IPS-18c (cell line): ENCODE measurements at regions not wholly inside any gene's neighbourhood (a gene's known extent, or its start where the extent isn't known, plus 50 kb on each side); places are given as distances from the start of the nearest gene placed in this dataset.

ENCODE experiments used
- H3K4me3 ChIP-seq: 2 replicates; pipeline ENCODE4 v1.7.0; 2013; ENCODE audit warnings: low read depth, mild to moderate bottlenecking, low read length, moderate library complexity; ENCODE audit not compliant: insufficient read depth
- H3K9me3 ChIP-seq: one replicate; pipeline ENCODE4 v1.6.1; 2013; ENCODE audit warnings: mild to moderate bottlenecking, low read length, moderate library complexity; ENCODE audit not compliant: control insufficient read depth, insufficient read depth

DNA sequence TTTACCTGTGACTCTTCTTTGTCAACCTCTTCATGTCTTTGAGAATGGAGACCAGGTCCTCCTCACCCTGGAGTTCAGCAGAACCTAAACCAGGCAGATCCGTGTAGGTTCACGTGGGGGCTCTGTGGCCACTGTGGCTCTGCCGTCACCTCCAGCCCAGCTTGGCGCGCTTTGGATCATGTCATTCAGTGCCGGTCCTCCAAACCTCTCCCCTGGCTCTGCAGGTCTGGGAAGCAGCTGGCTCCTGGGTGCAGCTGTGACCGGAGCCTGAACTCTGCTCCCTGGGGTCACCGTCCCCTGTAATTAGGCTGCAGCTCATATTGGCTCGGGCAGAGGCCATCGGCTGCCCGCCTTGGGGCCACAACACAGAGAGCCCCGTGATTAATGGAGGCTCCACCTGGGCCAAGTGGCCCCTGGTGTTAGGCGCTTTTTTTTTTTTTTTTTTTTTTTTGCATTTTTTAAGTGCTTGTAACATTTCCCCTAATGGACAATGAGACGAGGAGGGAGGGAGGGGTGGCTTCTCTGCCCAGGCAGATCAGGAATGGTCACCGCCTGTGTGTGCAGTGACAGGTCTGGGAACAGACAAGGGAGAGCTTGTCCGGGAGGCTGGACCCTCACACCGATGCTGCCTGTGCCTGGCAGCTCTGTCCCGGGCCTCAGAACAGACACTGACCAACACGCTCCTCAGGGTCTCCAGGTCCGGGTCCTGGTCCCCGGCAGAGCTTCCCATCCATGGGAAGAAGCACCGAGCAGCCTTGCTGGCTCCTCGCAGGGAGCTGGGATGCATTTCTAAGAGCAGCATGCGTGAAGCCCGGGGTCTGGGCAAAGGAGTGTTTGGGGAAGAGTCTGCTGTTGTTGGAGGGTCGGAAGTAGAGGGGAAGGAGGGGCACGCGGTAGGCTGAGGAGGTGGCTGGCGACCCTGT, 247.9 kb downstream of the SEC14L1 start:
- no peak overlapping the region for H3K4me3 ChIP-seq
- no peaks in the 10 kb centered on the region for H3K9me3 ChIP-seq

DNA sequence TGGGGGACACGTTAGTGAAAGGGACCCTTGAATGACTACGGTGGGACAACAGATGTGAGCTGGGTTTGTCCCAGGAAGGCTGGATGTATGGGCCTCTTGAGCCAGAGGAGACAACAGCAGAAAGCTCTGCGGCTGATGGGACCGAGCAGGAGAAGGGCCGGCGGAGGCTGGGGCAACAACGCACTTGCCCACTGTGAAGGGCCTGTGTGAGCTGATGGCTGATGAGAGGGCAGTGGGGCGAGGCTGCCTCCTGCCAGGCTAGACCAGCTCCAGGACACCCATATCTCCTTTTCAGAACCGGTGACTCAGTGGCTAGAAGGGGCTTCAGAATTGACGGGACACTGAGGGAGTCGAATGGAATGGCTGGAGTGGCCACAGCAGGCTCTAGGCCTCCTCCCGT, 250.1 kb downstream of the SEC14L1 start:
- H3K9me3 ChIP-seq, result no peaks in the 10 kb centered on the region
- H3K4me3 ChIP-seq, result no peak overlapping the region

DNA sequence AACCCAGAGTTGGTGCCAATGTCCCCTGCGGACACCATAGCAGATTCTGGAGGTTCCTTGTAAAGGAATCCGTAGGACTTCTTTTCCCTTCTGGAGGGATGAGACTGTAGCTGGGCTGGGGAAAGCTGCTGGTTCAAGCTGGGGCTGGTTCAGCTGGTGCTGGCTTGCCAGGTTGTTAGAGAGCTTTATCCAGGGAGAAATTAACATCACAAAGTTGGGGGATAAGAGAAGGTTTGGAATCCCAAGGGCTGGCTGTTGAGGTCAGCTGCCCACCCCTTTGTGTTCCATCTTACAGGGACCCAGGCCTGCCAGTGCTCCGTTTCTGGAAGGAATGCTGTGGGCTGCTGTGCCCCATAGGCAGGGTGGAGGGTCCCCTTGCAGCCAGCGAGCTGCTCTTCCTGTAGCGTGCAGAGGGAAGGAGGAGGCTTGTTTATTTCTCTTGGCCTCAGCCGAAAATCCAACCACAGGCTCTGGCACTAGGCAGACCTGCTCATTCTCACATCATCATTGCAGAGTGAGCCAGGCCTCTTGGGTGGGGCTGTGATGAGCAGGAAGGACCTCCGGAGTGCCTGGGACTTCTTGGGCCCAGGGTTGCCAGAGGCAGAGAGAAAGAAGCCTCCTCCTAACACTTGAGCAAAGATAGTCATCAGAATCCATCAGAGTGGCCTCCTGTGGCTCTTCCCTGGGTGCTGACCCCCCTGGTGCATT, 251.1 kb downstream of the SEC14L1 start:
- H3K9me3 ChIP-seq, result no peaks in the 10 kb centered on the region
- peak overlapping the region; percentile 9; the same call in 1 of the 2 replicates for H3K4me3 ChIP-seq

DNA sequence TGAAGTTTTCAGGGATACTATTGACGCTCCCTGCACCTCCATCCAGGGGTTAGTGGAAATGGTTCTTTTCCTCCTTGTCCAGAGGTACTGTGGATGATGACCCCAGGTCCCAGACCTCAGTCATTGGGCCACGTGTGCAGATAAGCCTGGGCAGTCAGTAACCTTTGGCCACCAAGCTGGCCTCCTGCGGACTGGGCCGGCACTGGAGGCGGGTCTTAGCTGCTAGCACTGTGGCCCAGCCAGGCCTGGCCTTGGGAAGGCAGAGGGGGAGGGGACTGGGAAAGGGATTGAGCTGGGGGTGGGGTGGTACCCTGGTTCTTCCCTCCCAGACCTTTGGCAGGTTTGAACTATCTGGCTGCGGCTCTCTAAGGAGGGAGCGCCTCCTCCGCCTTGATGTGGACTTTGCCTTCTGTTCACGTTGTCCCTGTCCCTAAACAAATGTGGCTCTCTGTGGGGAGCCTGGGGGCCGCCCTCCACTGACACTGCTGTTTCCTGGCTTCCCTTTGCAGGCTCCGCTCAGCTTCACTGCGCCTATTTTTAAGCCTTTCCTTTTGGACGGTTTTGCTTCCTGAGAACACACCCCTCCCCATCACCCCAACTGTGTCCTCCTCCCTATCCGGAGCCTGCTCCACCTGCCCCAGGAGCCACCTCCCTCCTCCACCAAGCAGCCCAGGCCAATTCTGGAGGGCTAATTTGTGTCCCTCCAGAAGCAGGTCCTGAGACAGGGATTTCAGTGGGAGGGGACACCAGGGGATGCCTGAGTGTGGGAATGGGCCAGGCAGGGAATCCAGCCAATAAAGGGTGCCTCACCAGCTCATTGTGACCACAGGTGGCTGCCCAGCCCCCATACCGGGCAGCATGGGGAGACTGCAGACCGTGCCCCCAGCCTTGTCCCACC, 251.9 kb downstream of the SEC14L1 start:
- H3K4me3 ChIP-seq, result peak overlapping the region; percentile 24; the same call in 1 of the 2 replicates
- H3K9me3 ChIP-seq, result no peaks in the 10 kb centered on the region

DNA sequence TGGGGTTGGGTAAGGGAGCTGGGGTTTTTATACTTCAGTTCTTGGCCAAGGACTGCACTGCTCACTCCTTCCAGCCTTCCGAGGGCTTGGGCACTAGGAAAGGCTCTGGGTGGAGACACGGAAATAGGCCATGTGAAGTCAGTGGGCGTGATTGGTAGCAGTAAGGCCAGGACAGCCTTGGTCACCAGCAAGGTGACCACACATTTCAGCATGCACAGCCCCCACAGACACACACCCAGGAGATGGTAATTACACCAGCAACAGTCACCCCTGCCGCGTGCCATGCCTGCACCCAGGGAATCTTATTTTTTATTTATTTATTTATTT, 252.5 kb downstream of the SEC14L1 start:
- 0 out of 2 replicates have a peak overlapping the region, but pooled peaks have one; percentile 24 for H3K4me3 ChIP-seq
- no peaks in the 10 kb centered on the region for H3K9me3 ChIP-seq

DNA sequence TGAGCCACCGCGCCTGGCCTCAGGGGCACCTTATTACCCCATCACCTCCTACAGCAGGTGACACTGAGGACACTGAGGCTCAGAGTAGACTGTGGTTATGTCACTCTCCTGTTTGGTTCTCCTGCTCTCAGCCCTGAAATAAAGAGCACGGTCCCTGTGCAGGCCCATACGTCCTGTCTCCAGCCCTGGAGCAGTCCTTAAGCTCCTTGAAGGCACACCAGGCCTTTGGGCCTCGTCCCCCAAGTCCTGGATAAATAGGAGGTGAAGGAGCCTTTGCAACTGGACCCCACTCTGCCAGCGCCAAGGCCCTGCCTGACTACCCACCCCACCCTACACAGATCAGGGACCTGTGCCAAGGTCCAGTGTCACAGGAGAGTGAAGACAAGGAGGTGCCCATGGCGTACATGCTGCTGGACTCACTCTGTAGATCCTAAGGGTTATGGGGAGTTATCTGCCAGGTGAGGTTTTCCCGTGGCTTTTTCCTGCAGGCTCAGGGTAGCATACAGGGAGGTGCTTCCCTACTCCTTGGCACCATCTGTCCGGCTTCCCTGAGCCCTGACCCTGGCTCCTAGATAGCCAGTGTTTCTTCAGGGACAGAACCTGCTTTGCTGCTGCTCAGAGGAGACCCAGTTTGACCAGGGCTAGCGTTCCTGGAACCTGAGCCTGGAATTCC, 253.2 kb downstream of the SEC14L1 start:
- H3K4me3 ChIP-seq, result no peak overlapping the region
- no peaks in the 10 kb centered on the region for H3K9me3 ChIP-seq

DNA sequence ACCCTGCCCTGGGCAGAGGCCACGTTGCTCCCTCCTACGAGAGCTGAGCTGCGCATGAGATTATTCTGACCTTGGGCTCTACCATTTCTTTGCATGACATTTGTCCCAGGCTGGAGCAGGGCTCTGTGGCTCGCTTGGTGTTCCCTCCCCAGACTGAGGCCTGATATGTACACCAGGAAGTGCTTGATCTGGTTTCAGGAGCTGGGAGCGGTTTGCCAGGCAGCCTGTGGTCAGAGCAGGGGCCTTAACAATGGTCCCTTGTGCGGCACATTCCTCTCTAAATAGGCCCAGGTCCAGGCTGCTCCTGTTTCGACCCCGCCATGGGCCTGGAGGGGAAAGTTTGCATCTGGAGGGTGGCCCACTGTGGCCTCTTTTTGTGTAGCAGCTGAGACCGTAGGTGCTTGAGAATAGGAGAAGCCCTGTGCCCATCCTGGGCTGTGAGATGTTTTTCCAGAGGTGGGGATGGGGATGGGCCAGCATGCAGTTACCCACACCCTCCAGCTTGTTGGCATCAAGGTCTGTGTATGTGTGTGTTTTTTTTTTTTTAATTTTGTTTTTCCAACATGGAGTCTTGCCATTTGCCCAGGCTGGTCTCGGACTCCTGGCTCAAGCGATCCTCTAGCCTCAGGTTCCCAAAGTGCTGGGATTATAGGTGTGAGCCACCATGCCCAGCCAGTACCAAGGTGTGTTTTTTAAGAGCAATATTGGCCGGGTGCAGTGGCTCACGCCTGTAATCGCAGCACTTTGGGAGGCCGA, 253.9 kb downstream of the SEC14L1 start:
- no peaks in the 10 kb centered on the region for H3K9me3 ChIP-seq
- H3K4me3 ChIP-seq, result no peak overlapping the region

DNA sequence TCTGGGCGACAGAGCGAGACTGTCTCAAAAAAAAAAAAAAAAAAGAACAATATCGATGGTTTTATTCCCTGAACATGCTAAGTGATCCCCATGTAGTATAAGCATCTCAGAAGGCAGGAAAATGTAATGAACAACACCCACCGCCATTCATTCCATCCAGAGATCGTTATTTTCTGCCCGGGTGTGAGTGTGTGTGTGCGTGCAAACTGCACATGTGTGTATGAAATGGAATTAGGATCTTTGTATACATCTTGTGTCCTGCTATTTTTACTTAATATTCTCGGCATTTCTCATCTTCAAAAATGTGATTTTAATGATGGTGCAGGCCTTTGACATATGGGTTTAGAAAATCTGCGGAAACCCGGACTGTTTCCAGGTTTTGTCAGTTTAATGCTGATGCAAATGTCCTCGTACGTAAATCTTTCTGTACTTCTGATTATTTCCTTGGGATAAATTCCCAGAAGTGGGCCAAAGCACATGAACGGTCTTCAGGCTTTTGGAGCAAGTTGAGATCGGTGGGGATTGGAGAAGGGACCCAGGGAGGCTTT, 254.8 kb downstream of the SEC14L1 start:
- H3K9me3 ChIP-seq, result no peaks in the 10 kb centered on the region
- no peak overlapping the region for H3K4me3 ChIP-seq

DNA sequence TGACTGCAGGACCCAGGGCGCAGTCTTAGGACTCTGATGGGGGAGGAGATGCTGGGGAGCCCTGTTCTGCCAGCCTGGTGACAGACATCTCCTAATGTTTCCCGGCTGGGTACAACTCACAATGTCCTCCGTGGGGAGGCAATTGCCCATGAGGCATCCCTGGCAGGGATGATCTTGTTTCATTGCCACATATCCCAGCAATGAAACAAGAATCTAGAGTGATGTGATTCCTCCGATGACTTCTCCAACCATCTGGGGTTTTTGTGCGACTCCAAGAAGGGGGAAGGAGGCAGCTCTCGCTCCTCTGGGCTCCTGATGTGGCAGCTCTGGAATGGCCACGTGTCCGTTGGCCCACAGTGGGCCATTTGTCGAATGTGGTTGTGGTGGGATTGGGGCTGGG, 255.8 kb downstream of the SEC14L1 start:
- no peak overlapping the region for H3K4me3 ChIP-seq
- no peaks in the 10 kb centered on the region for H3K9me3 ChIP-seq

DNA sequence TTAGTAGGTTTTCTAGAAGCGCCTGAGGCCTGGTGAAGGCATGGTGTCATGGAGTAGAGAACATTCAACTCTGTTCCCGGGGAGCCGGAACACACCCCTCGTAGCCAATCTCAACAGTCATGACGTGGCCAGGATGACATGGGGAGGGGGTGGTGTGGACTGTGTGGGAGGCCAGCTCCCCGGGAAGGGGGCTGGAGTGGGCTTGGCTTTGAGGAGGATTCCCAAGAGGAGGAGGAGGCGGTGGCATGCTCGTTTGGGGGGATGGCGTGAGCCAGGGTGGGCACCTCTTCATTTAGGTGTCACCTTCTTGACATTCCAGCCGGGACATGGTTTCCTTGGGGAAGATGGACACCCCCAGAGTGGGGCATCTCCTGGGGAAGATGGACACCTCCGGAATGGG, 257.5 kb downstream of the SEC14L1 start:
- Histone ChIP-seq H3K4me3 (no peak overlapping the region), H3K9me3 (no peaks in the 10 kb centered on the region)

DNA sequence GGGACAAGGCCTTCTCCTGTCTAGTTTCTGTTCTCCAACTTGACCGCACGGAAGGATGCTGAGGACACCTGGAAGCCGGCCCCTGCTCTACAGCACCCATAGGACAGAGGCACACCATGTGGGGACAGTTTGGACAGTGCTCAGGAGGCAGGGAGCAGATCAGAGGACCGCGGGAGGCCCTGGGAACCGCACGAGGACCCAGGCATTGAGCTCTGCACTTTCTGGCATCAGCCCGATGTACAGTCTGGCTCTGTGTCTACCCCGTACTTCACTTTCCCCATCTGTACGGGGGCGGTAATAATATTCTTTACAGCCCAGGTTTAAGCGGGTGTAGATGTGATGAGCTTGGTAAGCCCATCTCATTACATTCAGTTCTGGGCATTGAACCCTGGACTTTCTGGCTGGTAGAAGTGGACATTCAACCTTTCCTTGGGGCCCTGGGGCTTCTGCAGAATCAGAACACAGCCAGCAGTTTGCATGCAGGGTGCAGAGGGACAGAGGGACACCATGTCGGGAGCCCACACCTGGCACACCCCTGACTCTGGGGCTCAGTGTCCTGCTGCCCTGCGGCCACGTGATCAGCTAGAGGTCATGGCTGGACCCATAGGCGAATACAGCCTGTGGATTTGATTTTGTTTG, 258.7 kb downstream of the SEC14L1 start:
- Histone ChIP-seq H3K4me3 (no peak overlapping the region), H3K9me3 (no peaks in the 10 kb centered on the region)

DNA sequence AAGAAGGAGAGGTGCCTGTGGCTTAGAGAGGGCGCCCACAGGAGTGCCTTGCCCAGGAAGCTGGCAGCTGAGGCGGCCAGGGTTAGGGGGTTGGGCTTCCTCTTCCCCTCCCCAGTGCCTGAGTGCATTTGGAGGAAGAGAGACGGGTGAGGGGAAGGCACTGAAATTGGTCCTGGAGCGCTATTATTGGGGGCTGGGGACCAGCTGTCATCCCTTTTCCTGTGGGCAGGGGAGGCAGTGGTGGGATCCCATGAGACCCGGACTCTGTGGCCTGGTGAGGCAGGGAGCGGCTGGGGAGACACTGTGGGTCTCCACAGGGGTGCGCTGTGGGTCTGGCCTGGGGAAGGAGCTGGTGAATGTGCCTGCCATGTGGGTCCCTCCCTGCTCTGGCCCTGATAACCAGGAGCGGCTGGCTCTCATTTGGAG, 259.7 kb downstream of the SEC14L1 start:
- Histone ChIP-seq H3K9me3 (no peaks in the 10 kb centered on the region), H3K4me3 (no peak overlapping the region)

DNA sequence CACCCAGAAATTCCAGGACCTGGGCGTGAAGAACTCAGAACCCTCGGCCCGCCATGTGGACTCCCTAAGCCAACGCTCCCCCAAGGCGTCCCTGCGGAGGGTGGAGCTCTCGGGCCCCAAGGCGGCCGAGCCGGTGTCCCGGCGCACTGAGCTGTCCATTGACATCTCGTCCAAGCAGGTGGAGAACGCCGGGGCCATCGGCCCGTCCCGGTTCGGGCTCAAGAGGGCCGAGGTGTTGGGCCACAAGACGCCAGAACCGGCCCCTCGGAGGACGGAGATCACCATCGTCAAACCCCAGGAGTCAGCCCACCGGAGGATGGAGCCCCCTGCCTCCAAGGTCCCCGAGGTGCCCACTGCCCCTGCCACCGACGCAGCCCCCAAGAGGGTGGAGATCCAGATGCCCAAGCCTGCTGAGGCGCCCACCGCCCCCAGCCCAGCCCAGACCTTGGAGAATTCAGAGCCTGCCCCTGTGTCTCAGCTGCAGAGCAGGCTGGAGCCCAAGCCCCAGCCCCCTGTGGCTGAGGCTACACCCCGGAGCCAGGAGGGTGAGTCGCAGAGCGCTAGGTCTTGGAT, 261.5 kb downstream of the SEC14L1 start:
- Histone ChIP-seq H3K4me3 (no peak overlapping the region), H3K9me3 (no peaks in the 10 kb centered on the region)

DNA sequence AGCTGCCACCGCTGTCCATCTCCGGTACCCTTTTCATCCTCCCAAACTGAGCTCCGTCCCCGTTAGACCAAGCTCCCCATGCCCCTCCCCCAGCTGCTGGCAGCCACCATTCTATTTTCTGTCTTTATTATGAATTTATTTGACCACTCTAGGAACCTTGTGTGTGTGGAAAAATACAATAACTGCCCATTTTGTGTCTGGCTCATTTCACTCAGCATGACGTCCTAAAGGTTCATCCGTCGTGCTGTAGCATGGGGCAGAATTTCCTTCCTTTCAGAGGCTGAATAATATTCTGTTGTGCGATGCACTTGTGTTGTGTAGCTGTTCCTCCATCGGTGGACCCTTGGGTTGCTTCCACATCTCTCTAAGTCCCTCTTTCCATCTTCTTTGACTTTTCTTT, 263.1 kb downstream of the SEC14L1 start:
- H3K4me3 ChIP-seq, result no peak overlapping the region
- H3K9me3 ChIP-seq, result no peaks in the 10 kb centered on the region

DNA sequence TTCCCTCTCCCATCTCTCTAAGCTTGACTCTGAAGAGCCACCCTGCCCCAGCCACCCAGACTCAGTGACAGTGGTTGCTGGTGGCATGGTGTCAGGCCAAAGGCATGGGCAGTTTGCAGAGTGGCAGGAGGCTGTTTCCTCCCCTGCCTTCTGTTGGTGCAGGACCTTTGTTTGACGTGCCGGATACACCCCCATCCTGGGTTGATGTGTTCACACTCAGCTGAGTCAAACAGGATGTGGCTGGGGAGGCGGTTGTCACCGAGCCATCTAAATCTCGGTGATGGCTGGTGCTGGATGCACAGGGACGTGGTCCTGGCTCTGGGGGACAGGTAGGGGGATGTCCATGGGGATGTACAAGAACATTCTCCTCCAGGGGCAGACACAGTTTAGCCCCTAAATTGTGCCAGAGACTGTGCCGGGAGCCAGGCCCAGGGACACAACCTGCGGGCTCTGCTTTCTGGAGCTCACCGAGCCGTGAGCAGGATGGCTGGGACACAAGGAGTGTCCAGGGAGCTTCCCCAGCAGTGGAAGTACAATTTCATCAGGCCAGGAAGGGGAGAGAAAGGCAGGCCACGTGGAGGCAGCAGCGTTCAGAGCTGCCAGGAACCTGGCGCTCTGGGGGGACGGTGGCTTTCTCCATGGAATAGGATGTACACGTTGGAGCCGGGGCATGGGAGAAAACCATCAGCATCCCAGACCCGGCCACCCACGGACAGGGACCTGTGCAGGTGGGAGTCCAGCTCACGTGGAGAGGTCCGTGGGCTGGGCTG, 264.2 kb downstream of the SEC14L1 start:
- Histone ChIP-seq H3K9me3 (no peaks in the 10 kb centered on the region), H3K4me3 (no peak overlapping the region)
